Gastrocnemius medialis (tissue), 4 donors: ENCODE measurements at regions not wholly inside any gene's neighbourhood (a gene's known extent, or its start where the extent isn't known, plus 50 kb on each side); places are given as distances from the start of the nearest gene placed in this dataset.

Experiments used
- POLR2A ChIP-seq, 2 donors: fragments of 450-650 bp; IDR thresholded peaks; one replicate each; pipeline ENCODE4 v1.6.1; 2017; ENCODE audit warnings: antibody characterized with exemption in 2 of 2, mild to moderate bottlenecking in 2 of 2, moderate library complexity in 2 of 2
- TF ChIP-seq, protein P1 (sequence below), 5 experiments: fragments of 450-650 bp in 3 of 5; fragments of 200-600 bp in 2 of 5; sonication (generic) in 2 of 5; IDR thresholded peaks in 4 of 5; conservative IDR thresholded peaks in 1 of 5; 1 replicate in 4 of 5; 2 replicates in 1 of 5; pipeline ENCODE4 v1.5.1; 2016 to 2019; ENCODE audit warnings: antibody characterized with exemption in 5 of 5, mild to moderate bottlenecking in 3 of 5, moderate library complexity in 3 of 5

DNA sequence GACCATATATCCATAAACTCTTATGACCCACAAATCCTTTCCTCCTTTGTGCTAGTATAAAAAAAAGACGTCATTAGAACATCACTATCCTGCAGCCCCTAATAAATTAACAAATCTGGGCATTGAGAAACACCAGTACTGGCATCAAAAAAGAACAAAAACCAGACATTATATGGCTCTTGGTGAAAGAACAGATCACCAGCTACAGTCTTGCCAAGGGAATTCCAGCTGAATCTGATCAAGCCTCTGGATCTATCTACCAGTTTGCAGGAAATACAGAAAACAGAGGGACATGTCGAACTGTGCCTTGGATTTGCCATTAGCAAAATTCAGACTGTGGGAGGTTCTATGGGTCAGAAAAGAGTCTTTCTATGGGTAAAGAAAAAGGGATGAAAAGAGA, 93.7 kb upstream of the DDX18 start:
- TF ChIP-seq, protein P1, sequence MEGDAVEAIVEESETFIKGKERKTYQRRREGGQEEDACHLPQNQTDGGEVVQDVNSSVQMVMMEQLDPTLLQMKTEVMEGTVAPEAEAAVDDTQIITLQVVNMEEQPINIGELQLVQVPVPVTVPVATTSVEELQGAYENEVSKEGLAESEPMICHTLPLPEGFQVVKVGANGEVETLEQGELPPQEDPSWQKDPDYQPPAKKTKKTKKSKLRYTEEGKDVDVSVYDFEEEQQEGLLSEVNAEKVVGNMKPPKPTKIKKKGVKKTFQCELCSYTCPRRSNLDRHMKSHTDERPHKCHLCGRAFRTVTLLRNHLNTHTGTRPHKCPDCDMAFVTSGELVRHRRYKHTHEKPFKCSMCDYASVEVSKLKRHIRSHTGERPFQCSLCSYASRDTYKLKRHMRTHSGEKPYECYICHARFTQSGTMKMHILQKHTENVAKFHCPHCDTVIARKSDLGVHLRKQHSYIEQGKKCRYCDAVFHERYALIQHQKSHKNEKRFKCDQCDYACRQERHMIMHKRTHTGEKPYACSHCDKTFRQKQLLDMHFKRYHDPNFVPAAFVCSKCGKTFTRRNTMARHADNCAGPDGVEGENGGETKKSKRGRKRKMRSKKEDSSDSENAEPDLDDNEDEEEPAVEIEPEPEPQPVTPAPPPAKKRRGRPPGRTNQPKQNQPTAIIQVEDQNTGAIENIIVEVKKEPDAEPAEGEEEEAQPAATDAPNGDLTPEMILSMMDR (IDR thresholded peaks at IDR 0.05 in 4 of 5, conservative IDR thresholded peaks at IDR 0.05 in 1 of 5): no peak
- TF ChIP-seq POLR2A (IDR thresholded peaks at IDR 0.05): no peak
